Endodermal cell (in vitro differentiated cells): ENCODE measurements at regions not wholly inside any gene's neighbourhood (a gene's known extent, or its start where the extent isn't known, plus 50 kb on each side); places are given as distances from the start of the nearest gene placed in this dataset.

ENCODE experiments used
- DNase-seq: peaks from one replicate; pipeline ENCODE4 v3.0.0-alpha.2; 2017
- H3K27ac ChIP-seq: 2 replicates; pipeline ENCODE4 v1.5.1; 2013; ENCODE audit warnings: mild to moderate bottlenecking, low read depth, low read length, moderate library complexity
- H3K27me3 ChIP-seq: 2 replicates; pipeline ENCODE4 v1.6.1; 2013; ENCODE audit warnings: mild to moderate bottlenecking, low read length, moderate library complexity; ENCODE audit not compliant: insufficient read depth, control insufficient read depth, poor library complexity, severe bottlenecking
- H3K36me3 ChIP-seq: 2 replicates; pipeline ENCODE4 v1.7.0; 2013; ENCODE audit warnings: mild to moderate bottlenecking, low read length, moderate library complexity; ENCODE audit not compliant: control insufficient read depth, insufficient read depth
- H3K4me1 ChIP-seq: one replicate; pipeline ENCODE4 v1.7.0; 2013; ENCODE audit warnings: low read length; ENCODE audit not compliant: control insufficient read depth, insufficient read depth
- H3K4me3 ChIP-seq: 2 replicates; pipeline ENCODE4 v1.5.1; 2013; ENCODE audit warnings: mild to moderate bottlenecking, low read length, moderate library complexity
- H3K9ac ChIP-seq: 2 replicates; pipeline ENCODE4 v1.6.1; 2013; ENCODE audit warnings: mild to moderate bottlenecking, low read length, moderate library complexity; ENCODE audit not compliant: poor library complexity, severe bottlenecking; ENCODE audit errors: extremely low read depth
- H3K9me3 ChIP-seq: 2 replicates; pipeline ENCODE4 v1.6.1; 2013; ENCODE audit warnings: mild to moderate bottlenecking, low read length, moderate library complexity; ENCODE audit not compliant: control insufficient read depth
- H3K27ac Mint-ChIP-seq: 2 replicates; pipeline ENCODE4 v1.8.0; 2020; ENCODE audit warnings: mixed read lengths
- H3K27me3 Mint-ChIP-seq: 2 replicates; pipeline ENCODE4 v1.8.0; 2021; ENCODE audit warnings: mild to moderate bottlenecking, mixed read lengths; ENCODE audit not compliant: insufficient read depth
- H3K36me3 Mint-ChIP-seq: 2 replicates; pipeline ENCODE4 v1.8.0; 2020; ENCODE audit warnings: low read depth, mixed read lengths
- H3K4me1 Mint-ChIP-seq: 2 replicates; pipeline ENCODE4 v1.8.0; 2020; ENCODE audit warnings: mixed read lengths
- H3K4me3 Mint-ChIP-seq: 2 replicates; pipeline ENCODE4 v1.8.0; 2020; ENCODE audit warnings: mild to moderate bottlenecking, moderate library complexity, mixed read lengths
- H3K9me3 Mint-ChIP-seq: 2 replicates; pipeline ENCODE4 v1.8.0; 2020; ENCODE audit warnings: mild to moderate bottlenecking, mixed read lengths
- CTCF ChIP-seq: fragments of 200-600 bp; sonication (generic); conservative IDR thresholded peaks from 2 replicates; pipeline ENCODE4 v1.5.0; 2021; ENCODE audit warnings: antibody characterized with exemption, mild to moderate bottlenecking
- WGBS, 2 experiments: methylation state at CpG; one replicate each; pipeline versions ENCODE4 v1.1.5 to v1.1.7; 2013; ENCODE audit warnings: missing lambda C conversion rate in 2 of 2, mixed read lengths in 1 of 2; ENCODE audit not compliant: insufficient coverage in 1 of 2, insufficient read length in 1 of 2; 5-methylcytosine and 5-hydroxymethylcytosine counted together

DNA sequence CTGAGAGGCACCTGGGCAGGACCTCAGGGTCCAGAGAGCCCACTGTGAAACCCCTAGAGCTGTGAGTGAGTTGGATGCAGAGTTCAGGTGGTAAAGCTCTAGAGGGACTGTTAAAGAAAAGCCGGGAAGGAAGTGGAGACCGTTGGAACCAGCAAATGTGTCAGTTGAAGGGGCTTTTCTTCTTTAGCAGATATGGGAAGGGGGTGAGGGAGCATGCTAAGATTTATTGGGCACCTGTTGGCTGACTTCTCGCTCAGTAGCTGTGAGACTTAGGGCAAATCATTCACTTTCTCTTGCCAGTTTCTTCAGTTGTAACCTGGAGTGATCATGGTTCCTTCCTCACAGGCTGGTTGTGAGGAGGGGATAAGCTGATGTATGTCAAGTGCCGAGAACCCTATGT lies 287.7 kb downstream of the DHX35 start:
- no peaks in the 10 kb centered on the region for H3K4me1 ChIP-seq
- DNase-seq: no peak
- Mint-ChIP-seq H3K27me3 (peaks cover 12% of the 10 kb centered on the region), H3K27ac (no peak overlapping the region), H3K4me3 (no peak overlapping the region), H3K9me3 (no peaks in the 10 kb centered on the region), H3K36me3 (no peaks in the 10 kb centered on the region), H3K4me1 (no peaks in the 10 kb centered on the region)
- H3K27ac ChIP-seq: no peak overlapping the region
- no peaks in the 10 kb centered on the region for H3K36me3 ChIP-seq
- 84 to 91% methylated on average over 4 of the region's 4 CpGs for WGBS, 2 experiments
- no peak overlapping the region for H3K4me3 ChIP-seq
- no peak overlapping the region for H3K9ac ChIP-seq
- no peaks in the 10 kb centered on the region for H3K9me3 ChIP-seq
- TF ChIP-seq CTCF: no peak
- H3K27me3 ChIP-seq: no peaks in the 10 kb centered on the region

- Mint-ChIP-seq H3K27me3 (peaks cover 14% of the 10 kb centered on the region), H3K4me3 (no peak overlapping the region), H3K36me3 (no peaks in the 10 kb centered on the region), H3K9me3 (no peaks in the 10 kb centered on the region), H3K4me1 (no peaks in the 10 kb centered on the region), H3K27ac (no peak overlapping the region)
- H3K9me3 ChIP-seq: no peaks in the 10 kb centered on the region
- DNase-seq: no peak
- H3K27ac ChIP-seq: no peak overlapping the region
- no peak for TF ChIP-seq CTCF
- no peak overlapping the region for H3K9ac ChIP-seq
- no peak overlapping the region for H3K4me3 ChIP-seq
- H3K36me3 ChIP-seq: no peaks in the 10 kb centered on the region
- no peaks in the 10 kb centered on the region for H3K4me1 ChIP-seq
- no peaks in the 10 kb centered on the region for H3K27me3 ChIP-seq
Observed at GRCh38 chr20:39248862-39249485, 286.8 kb downstream of the DHX35 start.

- Histone ChIP-seq H3K36me3 (no peaks in the 10 kb centered on the region), H3K27me3 (no peaks in the 10 kb centered on the region), H3K9ac (no peak overlapping the region), H3K4me1 (no peaks in the 10 kb centered on the region), H3K27ac (no peak overlapping the region), H3K4me3 (no peak overlapping the region), H3K9me3 (no peaks in the 10 kb centered on the region)
- WGBS, 2 experiments: 89 to 94% methylated on average over 10 to 15 of the region's 15 CpGs
- no peak for TF ChIP-seq CTCF
- Mint-ChIP-seq H3K36me3 (no peaks in the 10 kb centered on the region), H3K27me3 (peaks cover 19% of the 10 kb centered on the region), H3K4me1 (no peaks in the 10 kb centered on the region), H3K9me3 (no peaks in the 10 kb centered on the region), H3K4me3 (no peak overlapping the region), H3K27ac (no peak overlapping the region)
- no peak for DNase-seq
Observed at GRCh38 chr20:39248171-39248861, 286.2 kb downstream of the DHX35 start.
